ENCODE measurements at regions not wholly inside any gene's neighbourhood (a gene's known extent, or its start where the extent isn't known, plus 50 kb on each side); places are given as distances from the start of the nearest gene placed in this dataset.

DNA sequence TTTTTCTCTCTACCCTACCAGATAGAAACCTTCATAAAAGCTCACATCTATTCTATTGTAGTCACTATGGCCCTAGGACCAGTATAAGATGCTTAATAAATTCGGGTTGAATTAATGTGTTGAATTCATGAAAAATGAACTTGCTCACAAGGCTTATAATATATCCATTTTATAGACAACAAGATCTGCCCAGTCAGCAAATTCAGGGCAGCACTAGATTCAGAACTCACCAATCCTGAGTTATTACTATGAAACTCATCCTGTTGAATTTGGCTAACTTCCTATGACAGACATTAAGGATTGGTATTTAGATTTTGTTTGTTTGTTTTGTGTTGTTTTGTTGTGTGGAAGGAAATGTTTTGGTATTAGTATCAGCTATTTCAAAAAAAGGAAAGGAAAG is 143.6 kb upstream of the CCNG1 start:
- intact Hi-C loops (cut with DNase I): no loop called here

GRCh38 chr5:163303718-163304117 is 133.7 kb upstream of the CCNG1 start:
- H3K9me3 ChIP-seq: no peaks in the 10 kb centered on the region
- no peak overlapping the region for H3K4me3 ChIP-seq
- H3K27me3 ChIP-seq: no peaks in the 10 kb centered on the region
- WGBS: 76% methylated on average over 7 of the region's 9 CpGs
- no peaks in the 10 kb centered on the region for H3K36me3 ChIP-seq
- no peak for DNase-seq (ENCODE audit: extremely low spot score)
- no peak overlapping the region for H3K27ac ChIP-seq (replicated peaks in 1 of 4)
- no peaks in the 10 kb centered on the region for H3K4me1 ChIP-seq
- TF ChIP-seq POLR2AphosphoS5 (IDR thresholded peaks at IDR 0.05) (no peak), POLR2A (IDR thresholded peaks at IDR 0.05; ENCODE audit: low read depth) (no peak), EP300 (IDR thresholded peaks at IDR 0.05) (no peak), CTCF (IDR thresholded peaks at IDR 0.05) (no peak)
- intact Hi-C loops (cut with DNase I): no loop called here

More for the DNA sequence above, 143.6 kb upstream of the CCNG1 start:
- Histone ChIP-seq H3K4me3 (no peak overlapping the region), H3K36me3 (no peaks in the 10 kb centered on the region), H3K9me3 (no peaks in the 10 kb centered on the region), H3K4me1 (no peaks in the 10 kb centered on the region), H3K27me3 (no peaks in the 10 kb centered on the region), H3K27ac (replicated peaks in 1 of 4) (no peak overlapping the region)
- TF ChIP-seq CTCF (IDR thresholded peaks at IDR 0.05): no peak
- no peak for TF ChIP-seq EP300 (IDR thresholded peaks at IDR 0.05)
- TF ChIP-seq POLR2A (IDR thresholded peaks at IDR 0.05; ENCODE audit: low read depth): no peak
- no peak for TF ChIP-seq POLR2AphosphoS5 (IDR thresholded peaks at IDR 0.05)
- DNase-seq (ENCODE audit: extremely low spot score): no peak
- 60% methylated on average over 1 of the region's 1 CpG for WGBS

DNA sequence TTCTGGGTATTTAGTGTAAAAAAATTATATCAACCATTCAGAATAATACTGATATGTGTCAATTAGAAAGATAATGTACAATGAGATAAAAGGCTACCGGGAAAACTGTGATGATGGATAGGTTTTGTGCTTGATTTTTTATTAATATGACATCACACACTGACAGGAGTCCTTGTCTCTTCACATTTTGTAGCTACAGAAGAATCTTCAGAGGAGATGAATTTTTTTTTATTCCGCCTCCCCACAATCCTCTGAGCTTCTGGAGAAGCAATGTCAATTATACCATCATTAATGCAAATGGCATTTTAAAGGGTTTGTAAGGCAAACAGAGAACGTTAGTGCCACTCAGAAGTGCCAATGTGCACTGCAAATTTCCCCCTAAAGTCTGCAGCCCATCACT is 131.7 kb upstream of the CCNG1 start:
- Histone ChIP-seq H3K27ac (replicated peaks in 1 of 4) (no peak overlapping the region), H3K36me3 (no peaks in the 10 kb centered on the region), H3K9me3 (no peaks in the 10 kb centered on the region), H3K27me3 (no peaks in the 10 kb centered on the region), H3K4me1 (no peaks in the 10 kb centered on the region), H3K4me3 (no peak overlapping the region)
- intact Hi-C loops (cut with DNase I): no loop called here
- DNase-seq (ENCODE audit: extremely low spot score): no peak
- WGBS: 75% methylated on average over 3 of the region's 3 CpGs
- TF ChIP-seq POLR2AphosphoS5 (IDR thresholded peaks at IDR 0.05) (no peak), CTCF (IDR thresholded peaks at IDR 0.05) (no peak), EP300 (IDR thresholded peaks at IDR 0.05) (no peak), POLR2A (IDR thresholded peaks at IDR 0.05; ENCODE audit: low read depth) (no peak)

GRCh38 chr5:163306421-163306820 is 131.0 kb upstream of the CCNG1 start:
- Histone ChIP-seq H3K36me3 (no peaks in the 10 kb centered on the region), H3K27ac (replicated peaks in 1 of 4) (no peak overlapping the region), H3K9me3 (no peaks in the 10 kb centered on the region), H3K27me3 (no peaks in the 10 kb centered on the region), H3K4me3 (no peak overlapping the region), H3K4me1 (no peaks in the 10 kb centered on the region)
- DNase-seq (ENCODE audit: extremely low spot score): no peak
- TF ChIP-seq POLR2AphosphoS5 (IDR thresholded peaks at IDR 0.05): no peak
- TF ChIP-seq POLR2A (IDR thresholded peaks at IDR 0.05; ENCODE audit: low read depth): no peak
- TF ChIP-seq CTCF (IDR thresholded peaks at IDR 0.05): no peak
- TF ChIP-seq EP300 (IDR thresholded peaks at IDR 0.05): no peak
- intact Hi-C loops (cut with DNase I): no loop called here
- 73% methylated on average over 2 of the region's 2 CpGs for WGBS

DNA sequence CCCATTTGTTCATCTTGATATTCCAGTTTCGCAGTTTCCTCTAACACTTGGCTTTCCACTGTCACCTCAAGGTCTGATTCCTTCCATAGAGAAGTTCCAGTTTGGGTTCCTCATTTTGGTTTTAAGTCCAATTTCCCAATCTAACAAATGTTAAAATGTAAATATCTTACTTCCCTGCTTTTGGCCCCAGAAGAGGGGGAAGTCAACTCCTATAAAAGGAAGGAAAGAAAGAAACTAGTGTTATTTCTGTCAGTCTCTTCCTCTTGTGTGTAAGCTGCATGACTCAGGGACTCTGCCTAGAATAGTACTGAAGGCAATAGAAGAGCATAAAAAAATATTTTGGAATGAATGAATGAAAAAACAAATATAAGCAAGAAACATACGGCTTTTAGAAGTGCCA is 127.5 kb upstream of the CCNG1 start:
- Histone ChIP-seq H3K9me3 (peaks cover 0 to 11% (median 0%) of the 10 kb centered on the region in 4 donors), H3K36me3 (no peaks in the 10 kb centered on the region), H3K27ac (replicated peaks in 1 of 4) (no peak overlapping the region), H3K27me3 (no peaks in the 10 kb centered on the region), H3K4me1 (no peaks in the 10 kb centered on the region), H3K4me3 (no peak overlapping the region)
- no peak for DNase-seq (ENCODE audit: extremely low spot score)
- no peak for TF ChIP-seq POLR2A (IDR thresholded peaks at IDR 0.05; ENCODE audit: low read depth)
- no peak for TF ChIP-seq POLR2AphosphoS5 (IDR thresholded peaks at IDR 0.05)
- TF ChIP-seq EP300 (IDR thresholded peaks at IDR 0.05): no peak
- no peak for TF ChIP-seq CTCF (IDR thresholded peaks at IDR 0.05)
- intact Hi-C loops (cut with DNase I): no loop called here
- 67% methylated on average over 2 of the region's 2 CpGs for WGBS
